Mucosa of descending colon (tissue), 3 donors: ENCODE measurements at regions not wholly inside any gene's neighbourhood (a gene's known extent, or its start where the extent isn't known, plus 50 kb on each side); places are given as distances from the start of the nearest gene placed in this dataset.

ENCODE experiments used
- ATAC-seq: fragments of 200-7000 bp; cut with Tn5 transposase; one replicate; pipeline ENCODE4 v1.9.1; 2020; ENCODE audit warnings: mild to moderate bottlenecking, moderate library complexity
- DNase-seq, 3 donors: peaks; one replicate each; pipeline ENCODE4 v3.0.0-alpha.2; 2020
- H3K36me3 ChIP-seq: fragments of 200-600 bp; one replicate; pipeline ENCODE4 v1.8.0; 2021; ENCODE audit warnings: low read depth, mild to moderate bottlenecking
- H3K4me1 ChIP-seq: fragments of 200-600 bp; one replicate; pipeline ENCODE4 v1.8.0; 2021; ENCODE audit warnings: low read depth, mild to moderate bottlenecking
- H3K4me3 ChIP-seq: fragments of 200-600 bp; one replicate; pipeline ENCODE4 v1.8.0; 2021; ENCODE audit warnings: mild to moderate bottlenecking
- H3K9me3 ChIP-seq: fragments of 200-600 bp; one replicate; pipeline ENCODE4 v1.8.0; 2021; ENCODE audit warnings: mild to moderate bottlenecking
- intact Hi-C, 2 donors: fragments of 100-400 bp; cut with DNase I in 1 of 2; cut with micrococcal nuclease in 1 of 2; formaldehyde crosslinking; loops; one replicate each; pipeline versions ENCODE4 v1.11.0 to v1.11.1; 2022; cut with DNase I, micrococcal nuclease
- TF ChIP-seq, protein P1 (sequence below): fragments of 200-600 bp; IDR thresholded peaks from one replicate; pipeline ENCODE4 v1.8.0; 2022; ENCODE audit warnings: antibody characterized with exemption, mild to moderate bottlenecking
- donor health status: DM: no; HTN: no; CAD: no; lungs with moderate emphysema.
- donor health status: DM: no; HTN: no; CAD: no.
- donor health status: DM: no; HTN: yes; CAD: no.

GRCh38 chr12:125288931-125289928, 224.0 kb downstream of the AACS start:
- H3K4me1 ChIP-seq: no peaks in the 10 kb centered on the region
- TF ChIP-seq, protein P1, sequence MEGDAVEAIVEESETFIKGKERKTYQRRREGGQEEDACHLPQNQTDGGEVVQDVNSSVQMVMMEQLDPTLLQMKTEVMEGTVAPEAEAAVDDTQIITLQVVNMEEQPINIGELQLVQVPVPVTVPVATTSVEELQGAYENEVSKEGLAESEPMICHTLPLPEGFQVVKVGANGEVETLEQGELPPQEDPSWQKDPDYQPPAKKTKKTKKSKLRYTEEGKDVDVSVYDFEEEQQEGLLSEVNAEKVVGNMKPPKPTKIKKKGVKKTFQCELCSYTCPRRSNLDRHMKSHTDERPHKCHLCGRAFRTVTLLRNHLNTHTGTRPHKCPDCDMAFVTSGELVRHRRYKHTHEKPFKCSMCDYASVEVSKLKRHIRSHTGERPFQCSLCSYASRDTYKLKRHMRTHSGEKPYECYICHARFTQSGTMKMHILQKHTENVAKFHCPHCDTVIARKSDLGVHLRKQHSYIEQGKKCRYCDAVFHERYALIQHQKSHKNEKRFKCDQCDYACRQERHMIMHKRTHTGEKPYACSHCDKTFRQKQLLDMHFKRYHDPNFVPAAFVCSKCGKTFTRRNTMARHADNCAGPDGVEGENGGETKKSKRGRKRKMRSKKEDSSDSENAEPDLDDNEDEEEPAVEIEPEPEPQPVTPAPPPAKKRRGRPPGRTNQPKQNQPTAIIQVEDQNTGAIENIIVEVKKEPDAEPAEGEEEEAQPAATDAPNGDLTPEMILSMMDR: no peak
- intact Hi-C loops: no loop called here
- no peak for ATAC-seq
- H3K4me3 ChIP-seq: no peak overlapping the region
- no peak for DNase-seq
- no peaks in the 10 kb centered on the region for H3K9me3 ChIP-seq
- H3K36me3 ChIP-seq: no peaks in the 10 kb centered on the region

DNA sequence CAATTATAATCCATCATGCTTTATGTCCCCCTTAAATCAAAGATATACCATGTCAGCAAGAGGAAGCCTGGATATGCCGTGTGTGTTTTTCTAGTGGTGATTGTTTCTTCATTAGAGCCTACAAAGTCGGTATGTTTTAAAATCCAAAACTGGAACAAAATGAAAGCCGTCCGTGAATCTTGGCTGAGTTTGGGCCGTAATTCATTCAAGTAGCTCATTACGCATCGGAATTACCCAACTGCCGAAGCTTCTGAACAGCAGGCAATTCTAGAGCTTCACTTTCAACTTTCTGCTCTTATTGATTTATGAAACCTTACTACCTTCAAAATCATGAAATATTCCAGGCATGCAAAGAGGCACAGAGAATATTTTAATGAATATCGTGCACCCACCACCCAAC, 224.7 kb downstream of the AACS start:
- TF ChIP-seq, protein P1: no peak
- no peaks in the 10 kb centered on the region for H3K9me3 ChIP-seq
- intact Hi-C loops: no loop called here
- ATAC-seq (no peak), DNase-seq (no peak)
- no peak overlapping the region for H3K4me3 ChIP-seq
- no peaks in the 10 kb centered on the region for H3K36me3 ChIP-seq
- no peaks in the 10 kb centered on the region for H3K4me1 ChIP-seq

DNA sequence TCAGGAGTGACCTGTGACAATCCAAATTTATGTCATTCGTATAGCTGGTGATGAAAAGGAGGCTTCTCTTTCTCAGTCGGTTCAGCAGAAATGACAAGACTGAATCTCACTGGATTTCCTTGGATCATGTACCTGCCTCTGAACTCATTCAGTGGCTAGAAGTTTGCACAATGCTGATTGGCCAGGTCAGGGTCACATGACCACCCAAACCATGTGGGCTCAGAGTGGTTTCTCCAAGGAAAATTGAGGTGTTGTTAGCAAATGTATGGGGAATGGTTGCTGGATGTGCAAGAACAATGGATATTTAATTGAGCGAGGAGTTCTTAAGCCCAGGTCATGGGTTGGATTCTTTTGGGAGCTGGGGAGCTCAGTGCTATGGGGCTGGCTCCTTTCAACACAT, 227.5 kb downstream of the AACS start:
- no peaks in the 10 kb centered on the region for H3K9me3 ChIP-seq
- H3K4me3 ChIP-seq: no peak overlapping the region
- no peaks in the 10 kb centered on the region for H3K4me1 ChIP-seq
- TF ChIP-seq, protein P1: no peak
- intact Hi-C loops: no loop called here
- H3K36me3 ChIP-seq: no peaks in the 10 kb centered on the region
- DNase-seq: no peak
- ATAC-seq: no peak

DNA sequence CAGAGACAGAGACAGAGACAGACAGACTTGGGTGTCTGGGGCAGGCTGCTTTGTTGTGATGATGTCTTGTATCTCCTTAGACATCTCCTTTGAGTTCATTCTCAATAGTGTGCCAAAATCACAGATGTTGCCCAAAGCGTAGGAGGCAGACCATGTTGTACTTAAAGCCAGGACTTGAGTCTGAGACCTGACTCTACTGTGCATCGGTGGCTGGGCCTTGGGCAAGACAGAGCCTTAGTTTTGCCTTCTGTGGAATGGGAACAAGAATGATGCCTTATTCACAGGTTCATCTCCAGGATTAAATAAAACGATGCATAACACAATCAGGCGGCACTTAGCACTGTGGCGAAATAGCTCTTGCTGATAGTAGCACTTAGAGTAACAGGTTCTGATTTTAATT, 230.3 kb downstream of the AACS start:
- Histone ChIP-seq H3K4me3 (no peak overlapping the region), H3K4me1 (no peaks in the 10 kb centered on the region), H3K9me3 (no peaks in the 10 kb centered on the region), H3K36me3 (no peaks in the 10 kb centered on the region)
- ATAC-seq (no peak), DNase-seq (no peak)
- intact Hi-C loops: no loop called here
- TF ChIP-seq, protein P1: no peak

DNA sequence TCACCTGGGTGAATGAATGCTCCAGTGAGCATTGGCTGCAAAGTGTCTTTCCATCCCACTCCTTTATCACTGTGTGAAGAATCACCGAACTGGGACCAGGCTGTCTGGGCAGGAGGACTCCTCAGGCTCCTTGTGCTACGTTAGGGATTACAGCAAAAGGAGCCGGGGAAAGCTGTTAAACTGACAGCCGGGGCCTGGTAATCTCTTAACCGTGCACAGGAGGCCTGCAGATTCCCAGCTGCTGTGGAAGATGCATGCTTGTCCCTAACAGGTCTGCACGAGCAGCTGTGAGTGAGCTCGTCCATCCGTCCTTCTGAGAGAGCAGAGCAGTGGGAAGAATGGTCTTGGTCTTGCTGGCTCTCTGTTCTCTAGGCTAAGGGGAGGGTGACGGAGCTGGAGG, 231.5 kb downstream of the AACS start:
- TF ChIP-seq, protein P1: no peak
- ATAC-seq: no peak
- H3K9me3 ChIP-seq: no peaks in the 10 kb centered on the region
- H3K36me3 ChIP-seq: no peaks in the 10 kb centered on the region
- no peaks in the 10 kb centered on the region for H3K4me1 ChIP-seq
- DNase-seq: no peak
- intact Hi-C loops: no loop called here
- no peak overlapping the region for H3K4me3 ChIP-seq
